Endodermal cell (in vitro differentiated cells): ENCODE measurements at regions not wholly inside any gene's neighbourhood (a gene's known extent, or its start where the extent isn't known, plus 50 kb on each side); places are given as distances from the start of the nearest gene placed in this dataset.

ENCODE experiments used
- DNase-seq: peaks from one replicate; pipeline ENCODE4 v3.0.0-alpha.2; 2017
- H3K27ac ChIP-seq: 2 replicates; pipeline ENCODE4 v1.5.1; 2013; ENCODE audit warnings: mild to moderate bottlenecking, low read depth, low read length, moderate library complexity
- H3K27me3 ChIP-seq: 2 replicates; pipeline ENCODE4 v1.6.1; 2013; ENCODE audit warnings: mild to moderate bottlenecking, low read length, moderate library complexity; ENCODE audit not compliant: insufficient read depth, control insufficient read depth, poor library complexity, severe bottlenecking
- H3K36me3 ChIP-seq: 2 replicates; pipeline ENCODE4 v1.7.0; 2013; ENCODE audit warnings: mild to moderate bottlenecking, low read length, moderate library complexity; ENCODE audit not compliant: control insufficient read depth, insufficient read depth
- H3K4me1 ChIP-seq: one replicate; pipeline ENCODE4 v1.7.0; 2013; ENCODE audit warnings: low read length; ENCODE audit not compliant: control insufficient read depth, insufficient read depth
- H3K4me3 ChIP-seq: 2 replicates; pipeline ENCODE4 v1.5.1; 2013; ENCODE audit warnings: mild to moderate bottlenecking, low read length, moderate library complexity
- H3K9ac ChIP-seq: 2 replicates; pipeline ENCODE4 v1.6.1; 2013; ENCODE audit warnings: mild to moderate bottlenecking, low read length, moderate library complexity; ENCODE audit not compliant: poor library complexity, severe bottlenecking; ENCODE audit errors: extremely low read depth
- H3K9me3 ChIP-seq: 2 replicates; pipeline ENCODE4 v1.6.1; 2013; ENCODE audit warnings: mild to moderate bottlenecking, low read length, moderate library complexity; ENCODE audit not compliant: control insufficient read depth
- H3K27ac Mint-ChIP-seq: 2 replicates; pipeline ENCODE4 v1.8.0; 2020; ENCODE audit warnings: mixed read lengths
- H3K27me3 Mint-ChIP-seq: 2 replicates; pipeline ENCODE4 v1.8.0; 2021; ENCODE audit warnings: mild to moderate bottlenecking, mixed read lengths; ENCODE audit not compliant: insufficient read depth
- H3K36me3 Mint-ChIP-seq: 2 replicates; pipeline ENCODE4 v1.8.0; 2020; ENCODE audit warnings: low read depth, mixed read lengths
- H3K4me1 Mint-ChIP-seq: 2 replicates; pipeline ENCODE4 v1.8.0; 2020; ENCODE audit warnings: mixed read lengths
- H3K4me3 Mint-ChIP-seq: 2 replicates; pipeline ENCODE4 v1.8.0; 2020; ENCODE audit warnings: mild to moderate bottlenecking, moderate library complexity, mixed read lengths
- H3K9me3 Mint-ChIP-seq: 2 replicates; pipeline ENCODE4 v1.8.0; 2020; ENCODE audit warnings: mild to moderate bottlenecking, mixed read lengths
- WGBS, 2 experiments: methylation state at CpG; one replicate each; pipeline versions ENCODE4 v1.1.5 to v1.1.7; 2013; ENCODE audit warnings: missing lambda C conversion rate in 2 of 2, mixed read lengths in 1 of 2; ENCODE audit not compliant: insufficient coverage in 1 of 2, insufficient read length in 1 of 2; 5-methylcytosine and 5-hydroxymethylcytosine counted together
- TF ChIP-seq, protein P1 (sequence below): fragments of 200-600 bp; sonication (generic); conservative IDR thresholded peaks from 2 replicates; pipeline ENCODE4 v1.5.0; 2021; ENCODE audit warnings: antibody characterized with exemption, mild to moderate bottlenecking

DNA sequence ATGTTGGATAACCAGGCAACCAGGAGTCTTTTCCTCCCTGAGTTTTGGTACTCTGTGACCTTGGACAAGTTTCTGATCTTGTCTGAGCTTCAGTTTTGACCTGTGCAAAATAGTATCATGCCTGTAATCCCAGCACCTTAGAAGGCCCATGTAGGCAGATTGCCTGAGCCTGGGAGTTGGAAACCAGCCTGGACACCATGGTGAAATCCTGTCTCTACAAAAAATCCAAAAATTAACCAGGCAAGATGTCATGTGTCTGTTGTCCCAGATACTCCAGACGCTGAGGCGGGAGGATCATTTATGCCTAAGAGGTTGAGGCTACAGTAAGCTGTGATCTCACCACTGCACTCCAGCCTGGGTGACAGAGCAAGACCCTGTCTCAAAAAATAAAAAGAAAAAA lies 114.8 kb downstream of the IL12A start:
- no peak overlapping the region for H3K4me3 ChIP-seq
- Mint-ChIP-seq H3K4me1 (peaks cover 5% of the 10 kb centered on the region), H3K36me3 (no peaks in the 10 kb centered on the region), H3K27me3 (peaks cover 5% of the 10 kb centered on the region), H3K9me3 (no peaks in the 10 kb centered on the region), H3K4me3 (no peak overlapping the region), H3K27ac (no peak overlapping the region)
- H3K9me3 ChIP-seq = no peaks in the 10 kb centered on the region
- H3K27me3 ChIP-seq = no peaks in the 10 kb centered on the region
- H3K4me1 ChIP-seq = no peaks in the 10 kb centered on the region
- WGBS, 2 experiments = 97 to 100% methylated on average over 2 of the region's 2 CpGs
- H3K36me3 ChIP-seq = no peaks in the 10 kb centered on the region
- H3K9ac ChIP-seq = no peak overlapping the region
- DNase-seq = no peak
- TF ChIP-seq, protein P1, sequence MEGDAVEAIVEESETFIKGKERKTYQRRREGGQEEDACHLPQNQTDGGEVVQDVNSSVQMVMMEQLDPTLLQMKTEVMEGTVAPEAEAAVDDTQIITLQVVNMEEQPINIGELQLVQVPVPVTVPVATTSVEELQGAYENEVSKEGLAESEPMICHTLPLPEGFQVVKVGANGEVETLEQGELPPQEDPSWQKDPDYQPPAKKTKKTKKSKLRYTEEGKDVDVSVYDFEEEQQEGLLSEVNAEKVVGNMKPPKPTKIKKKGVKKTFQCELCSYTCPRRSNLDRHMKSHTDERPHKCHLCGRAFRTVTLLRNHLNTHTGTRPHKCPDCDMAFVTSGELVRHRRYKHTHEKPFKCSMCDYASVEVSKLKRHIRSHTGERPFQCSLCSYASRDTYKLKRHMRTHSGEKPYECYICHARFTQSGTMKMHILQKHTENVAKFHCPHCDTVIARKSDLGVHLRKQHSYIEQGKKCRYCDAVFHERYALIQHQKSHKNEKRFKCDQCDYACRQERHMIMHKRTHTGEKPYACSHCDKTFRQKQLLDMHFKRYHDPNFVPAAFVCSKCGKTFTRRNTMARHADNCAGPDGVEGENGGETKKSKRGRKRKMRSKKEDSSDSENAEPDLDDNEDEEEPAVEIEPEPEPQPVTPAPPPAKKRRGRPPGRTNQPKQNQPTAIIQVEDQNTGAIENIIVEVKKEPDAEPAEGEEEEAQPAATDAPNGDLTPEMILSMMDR = no peak
- H3K27ac ChIP-seq = no peak overlapping the region

DNA sequence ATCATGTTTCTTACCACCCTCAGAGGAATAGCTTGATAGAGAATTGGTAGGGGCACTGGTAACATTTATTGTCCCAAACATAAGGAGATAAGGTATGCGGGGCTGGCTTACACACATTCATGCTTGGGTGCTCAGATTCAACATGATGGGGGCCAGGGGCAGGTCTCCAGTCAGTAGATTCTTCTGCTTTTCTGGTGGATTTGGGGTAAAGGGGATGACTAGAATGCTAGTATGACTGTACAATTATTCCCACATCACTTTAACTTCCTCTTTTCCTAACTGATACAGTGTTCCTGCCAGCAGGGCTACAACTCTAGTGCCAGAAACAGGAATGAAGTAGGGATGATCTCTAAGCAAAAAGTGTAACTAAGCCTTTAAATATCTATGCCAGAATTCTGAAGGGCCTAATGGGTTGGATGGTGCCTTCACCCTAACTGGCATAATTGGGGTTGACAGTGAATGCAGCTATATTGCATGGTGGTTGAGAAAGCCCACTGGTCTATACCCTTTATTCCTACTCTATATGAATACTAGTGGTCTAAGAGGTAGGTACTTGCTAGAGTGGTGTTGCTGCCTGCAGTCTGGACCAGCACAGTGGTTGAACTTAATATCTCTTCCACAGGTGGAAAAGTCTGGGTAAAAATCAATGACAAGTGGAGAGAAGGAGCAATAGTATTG lies 117.4 kb downstream of the IL12A start:
- TF ChIP-seq, protein P1 = no peak
- H3K27ac Mint-ChIP-seq = no peak overlapping the region
- Histone ChIP-seq H3K27me3 (no peaks in the 10 kb centered on the region), H3K9me3 (no peaks in the 10 kb centered on the region), H3K4me3 (no peak overlapping the region), H3K9ac (no peak overlapping the region), H3K36me3 (no peaks in the 10 kb centered on the region), H3K27ac (no peak overlapping the region), H3K4me1 (no peaks in the 10 kb centered on the region)
- peaks cover 6% of the 10 kb centered on the region for H3K27me3 Mint-ChIP-seq
- 40 to 52% methylated on average over 1 of the region's 1 CpG for WGBS, 2 experiments
- no peak for DNase-seq
- H3K4me1 Mint-ChIP-seq = no peaks in the 10 kb centered on the region
- H3K36me3 Mint-ChIP-seq = no peaks in the 10 kb centered on the region
- H3K4me3 Mint-ChIP-seq = no peak overlapping the region
- no peaks in the 10 kb centered on the region for H3K9me3 Mint-ChIP-seq

DNA sequence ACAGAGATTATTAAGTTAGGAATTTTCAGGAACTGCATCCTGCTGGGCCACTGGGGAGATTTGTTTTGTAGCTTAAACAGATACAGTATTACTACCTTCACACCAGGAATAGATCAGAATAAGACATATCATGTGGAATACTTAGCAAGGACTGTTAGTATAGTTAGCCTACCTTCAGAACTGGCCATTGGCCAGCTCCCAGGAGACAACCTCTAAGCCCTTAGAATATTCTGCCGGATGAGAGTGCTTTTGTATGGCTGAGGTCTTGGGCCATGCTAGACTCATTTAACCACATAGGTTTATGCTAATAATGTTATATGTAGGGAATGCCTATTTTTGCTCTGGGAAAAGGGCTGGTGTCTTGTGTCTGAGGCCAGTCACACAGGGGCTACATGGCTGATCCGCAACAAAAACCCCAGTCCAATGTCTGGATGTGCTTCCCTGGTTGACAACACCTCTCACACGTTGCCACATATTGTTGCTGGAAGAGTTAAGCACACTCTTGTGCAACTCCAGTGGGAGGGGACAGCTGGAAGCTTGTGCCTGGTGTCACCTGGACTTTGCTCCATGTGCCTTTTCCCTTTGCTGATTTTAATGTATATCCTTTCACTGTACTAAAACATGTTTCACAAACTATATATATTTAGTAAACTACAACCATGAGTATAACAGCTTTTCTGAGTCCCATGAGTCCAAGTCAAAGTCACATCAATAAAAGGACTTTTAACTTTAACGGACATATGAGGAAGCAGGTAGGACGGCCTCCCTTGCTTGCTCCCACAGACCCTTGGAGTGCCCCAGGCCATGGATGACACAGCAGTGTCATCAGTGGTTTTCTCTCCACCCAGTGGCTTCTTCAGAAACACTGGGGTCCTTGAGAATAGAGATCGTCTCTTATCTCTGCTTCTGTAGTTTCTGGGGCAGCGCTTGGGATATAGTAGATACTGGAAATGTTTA lies 118.0 kb upstream of the C3orf80 start:
- no peak overlapping the region for H3K27ac ChIP-seq
- no peaks in the 10 kb centered on the region for H3K27me3 ChIP-seq
- H3K9ac ChIP-seq = no peak overlapping the region
- no peaks in the 10 kb centered on the region for H3K36me3 ChIP-seq
- H3K27ac Mint-ChIP-seq = no peak overlapping the region
- WGBS, 2 experiments = 86 to 94% methylated on average over 3 to 7 of the region's 7 CpGs
- no peak overlapping the region for H3K4me3 ChIP-seq
- DNase-seq = no peak
- no peaks in the 10 kb centered on the region for H3K4me1 ChIP-seq
- peaks cover 3% of the 10 kb centered on the region for H3K27me3 Mint-ChIP-seq
- no peak overlapping the region for H3K4me3 Mint-ChIP-seq
- TF ChIP-seq, protein P1 = no peak
- no peaks in the 10 kb centered on the region for H3K36me3 Mint-ChIP-seq
- H3K9me3 Mint-ChIP-seq = no peaks in the 10 kb centered on the region
- H3K4me1 Mint-ChIP-seq = no peaks in the 10 kb centered on the region
- H3K9me3 ChIP-seq = no peaks in the 10 kb centered on the region
